Neural cell (in vitro differentiated cells): ENCODE measurements at regions not wholly inside any gene's neighbourhood (a gene's known extent, or its start where the extent isn't known, plus 50 kb on each side); places are given as distances from the start of the nearest gene placed in this dataset.

Experiments used
- H2AFZ ChIP-seq: fragments of 200-600, 300-800 bp; sonication (generic), shearing (Covaris generic); 2 replicates; pipeline ENCODE4 v1.6.0; 2014; ENCODE audit warnings: low read depth, mild to moderate bottlenecking, antibody characterized with exemption, low read length, moderate library complexity
- H3F3A ChIP-seq: fragments of 200-600 bp; shearing (Covaris generic); 2 replicates; pipeline ENCODE4 v1.6.1; 2016; ENCODE audit warnings: mild to moderate bottlenecking, moderate library complexity, mixed read lengths, antibody characterized with exemption, low read length; ENCODE audit not compliant: insufficient read depth, poor library complexity, severe bottlenecking
- H3K27ac ChIP-seq: fragments of 200-600, 300-800 bp; sonication (generic), shearing (Covaris generic); 2 replicates; pipeline ENCODE4 v1.5.1; 2014; ENCODE audit warnings: mild to moderate bottlenecking, low read length, moderate library complexity
- H3K27me3 ChIP-seq: fragments of 300-800, 200-600 bp; sonication (generic), shearing (Covaris generic); 2 replicates; pipeline ENCODE4 v1.6.0; 2014; ENCODE audit warnings: mild to moderate bottlenecking, low read depth, low read length, moderate library complexity; ENCODE audit not compliant: insufficient read depth
- H3K36me3 ChIP-seq: fragments of 300-800, 200-600 bp; sonication (generic), shearing (Covaris generic); 2 replicates; pipeline ENCODE4 v1.5.1; 2014; ENCODE audit warnings: mild to moderate bottlenecking, antibody characterized with exemption, low read length, moderate library complexity; ENCODE audit not compliant: insufficient read depth
- H3K4me2 ChIP-seq: fragments of 300-800, 200-600 bp; sonication (generic), shearing (Covaris generic); 2 replicates; pipeline ENCODE4 v1.6.0; 2014; ENCODE audit warnings: mild to moderate bottlenecking, low read length
- H3K4me3 ChIP-seq: fragments of 300-800, 200-600 bp; sonication (generic), shearing (Covaris generic); 2 replicates; pipeline ENCODE4 v1.5.1; 2014; ENCODE audit warnings: mild to moderate bottlenecking, low read length, moderate library complexity
- H3K79me2 ChIP-seq: fragments of 200-600 bp; shearing (Covaris generic); replicated peaks from 2 replicates; pipeline ENCODE4 v1.6.0; 2014; ENCODE audit warnings: mild to moderate bottlenecking, low read length, moderate library complexity; ENCODE audit not compliant: insufficient read depth
- H3K9ac ChIP-seq: fragments of 300-800, 200-600 bp; sonication (generic), shearing (Covaris generic); 2 replicates; pipeline ENCODE4 v1.6.1; 2016; ENCODE audit warnings: mild to moderate bottlenecking, low read length, mixed read lengths
- H3K9me2 ChIP-seq: fragments of 200-600 bp; shearing (Covaris generic); 2 replicates; pipeline ENCODE4 v1.6.1; 2016; ENCODE audit warnings: mild to moderate bottlenecking, low read length, mixed read lengths; ENCODE audit not compliant: insufficient read depth
- H3K9me3 ChIP-seq: fragments of 200-600, 300-800 bp; sonication (generic), shearing (Covaris generic); 2 replicates; pipeline ENCODE4 v1.6.1; 2016; ENCODE audit warnings: mild to moderate bottlenecking, mixed run types, low read length, moderate library complexity, mixed read lengths
- H4K20me1 ChIP-seq: fragments of 200-600 bp; shearing (Covaris generic); 2 replicates; pipeline ENCODE4 v1.6.1; 2016; ENCODE audit warnings: mild to moderate bottlenecking, mixed run types; ENCODE audit not compliant: insufficient read depth
- CTCF ChIP-seq: fragments of 450-650 bp; IDR thresholded peaks from 2 replicates; pipeline ENCODE4 v1.5.1; 2014; ENCODE audit warnings: antibody characterized with exemption, mild to moderate bottlenecking, moderate library complexity; ENCODE audit not compliant: poor library complexity, severe bottlenecking
- EP300 ChIP-seq: fragments of 450-650 bp; conservative IDR thresholded peaks from 2 replicates; pipeline ENCODE4 v1.6.1; 2014; ENCODE audit warnings: antibody characterized with exemption, mild to moderate bottlenecking, moderate library complexity; ENCODE audit not compliant: poor library complexity, severe bottlenecking
- EZH2 ChIP-seq: fragments of 200-600, 300-800 bp; shearing (Covaris generic), sonication (generic); IDR thresholded peaks from 2 replicates; pipeline ENCODE4 v1.6.1; 2014; ENCODE audit warnings: antibody characterized with exemption, low read length, borderline replicate concordance, mild to moderate bottlenecking; ENCODE audit not compliant: insufficient read depth, poor library complexity, severe bottlenecking
- MXI1 ChIP-seq: fragments of 450-650 bp; conservative IDR thresholded peaks from 2 replicates; pipeline ENCODE4 v1.6.1; 2014; ENCODE audit warnings: antibody characterized with exemption, mild to moderate bottlenecking; ENCODE audit not compliant: poor library complexity, severe bottlenecking
- POLR2AphosphoS5 ChIP-seq: IDR thresholded peaks from 2 replicates; pipeline ENCODE4 v1.6.1; 2012
- RAD21 ChIP-seq: fragments of 450-650 bp; conservative IDR thresholded peaks from 2 replicates; pipeline ENCODE4 v1.6.1; 2014; ENCODE audit warnings: antibody characterized with exemption, mild to moderate bottlenecking, moderate library complexity
- SMC3 ChIP-seq: fragments of 450-650 bp; conservative IDR thresholded peaks from 2 replicates; pipeline ENCODE4 v1.6.1; 2014; ENCODE audit warnings: antibody characterized with exemption, mild to moderate bottlenecking, moderate library complexity; ENCODE audit not compliant: poor library complexity
- TAF1 ChIP-seq: IDR thresholded peaks from 2 replicates; pipeline ENCODE4 v1.6.1; 2012; ENCODE audit warnings: low read depth
- TF ChIP-seq, protein P1 (sequence below): IDR thresholded peaks from 2 replicates; pipeline ENCODE4 v1.6.1; 2012; ENCODE audit warnings: borderline replicate concordance

- Histone ChIP-seq H3K4me2 (peak overlapping the region; percentile 8), H3K4me3 (peak overlapping the region; percentile 46), H3K27me3 (no peaks in the 10 kb centered on the region), H3K9me3 (no peaks in the 10 kb centered on the region), H3K79me2 (no peaks in the 10 kb centered on the region), H2AFZ (no peak overlapping the region), H3K9me2 (no peaks in the 10 kb centered on the region), H4K20me1 (no peaks in the 10 kb centered on the region), H3F3A (peaks cover 3% of the 10 kb centered on the region), H3K36me3 (no peaks in the 10 kb centered on the region), H3K9ac (peak overlapping the region; percentile 45), H3K27ac (peak overlapping the region; percentile 83)
- TF ChIP-seq CTCF: no peak
- TF ChIP-seq TAF1: no peak
- no peak for TF ChIP-seq SMC3
- TF ChIP-seq RAD21: no peak
- no peak for TF ChIP-seq EZH2
- no peak for TF ChIP-seq MXI1
- TF ChIP-seq, protein P1, sequence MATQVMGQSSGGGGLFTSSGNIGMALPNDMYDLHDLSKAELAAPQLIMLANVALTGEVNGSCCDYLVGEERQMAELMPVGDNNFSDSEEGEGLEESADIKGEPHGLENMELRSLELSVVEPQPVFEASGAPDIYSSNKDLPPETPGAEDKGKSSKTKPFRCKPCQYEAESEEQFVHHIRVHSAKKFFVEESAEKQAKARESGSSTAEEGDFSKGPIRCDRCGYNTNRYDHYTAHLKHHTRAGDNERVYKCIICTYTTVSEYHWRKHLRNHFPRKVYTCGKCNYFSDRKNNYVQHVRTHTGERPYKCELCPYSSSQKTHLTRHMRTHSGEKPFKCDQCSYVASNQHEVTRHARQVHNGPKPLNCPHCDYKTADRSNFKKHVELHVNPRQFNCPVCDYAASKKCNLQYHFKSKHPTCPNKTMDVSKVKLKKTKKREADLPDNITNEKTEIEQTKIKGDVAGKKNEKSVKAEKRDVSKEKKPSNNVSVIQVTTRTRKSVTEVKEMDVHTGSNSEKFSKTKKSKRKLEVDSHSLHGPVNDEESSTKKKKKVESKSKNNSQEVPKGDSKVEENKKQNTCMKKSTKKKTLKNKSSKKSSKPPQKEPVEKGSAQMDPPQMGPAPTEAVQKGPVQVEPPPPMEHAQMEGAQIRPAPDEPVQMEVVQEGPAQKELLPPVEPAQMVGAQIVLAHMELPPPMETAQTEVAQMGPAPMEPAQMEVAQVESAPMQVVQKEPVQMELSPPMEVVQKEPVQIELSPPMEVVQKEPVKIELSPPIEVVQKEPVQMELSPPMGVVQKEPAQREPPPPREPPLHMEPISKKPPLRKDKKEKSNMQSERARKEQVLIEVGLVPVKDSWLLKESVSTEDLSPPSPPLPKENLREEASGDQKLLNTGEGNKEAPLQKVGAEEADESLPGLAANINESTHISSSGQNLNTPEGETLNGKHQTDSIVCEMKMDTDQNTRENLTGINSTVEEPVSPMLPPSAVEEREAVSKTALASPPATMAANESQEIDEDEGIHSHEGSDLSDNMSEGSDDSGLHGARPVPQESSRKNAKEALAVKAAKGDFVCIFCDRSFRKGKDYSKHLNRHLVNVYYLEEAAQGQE: no peak
- no peak for TF ChIP-seq POLR2AphosphoS5
- no peak for TF ChIP-seq EP300
Observed at GRCh38 chr20:41818369-41818768, 200.2 kb upstream of the CHD6 start.

DNA sequence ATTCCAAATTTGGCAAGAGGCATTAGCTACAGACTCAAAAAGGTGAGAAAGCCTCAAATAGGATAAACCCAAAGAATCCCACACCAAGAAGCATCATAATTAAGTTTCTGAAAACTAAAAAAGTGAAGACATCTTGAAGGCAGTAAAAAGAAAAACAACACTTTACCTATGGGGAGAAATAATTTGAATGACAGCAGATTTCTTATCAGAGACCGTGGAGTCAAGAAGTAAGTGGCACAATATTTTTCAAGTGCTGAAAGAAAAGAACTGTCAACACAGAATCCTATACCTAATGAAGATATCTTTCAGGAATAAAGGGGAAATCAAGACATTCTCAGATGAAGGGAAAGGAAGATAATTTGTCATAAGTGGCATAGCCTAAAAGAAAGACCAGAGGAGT, 193.3 kb upstream of the CHD6 start:
- no peaks in the 10 kb centered on the region for H3K79me2 ChIP-seq
- no peaks in the 10 kb centered on the region for H3K9me3 ChIP-seq
- no peaks in the 10 kb centered on the region for H3K27me3 ChIP-seq
- H2AFZ ChIP-seq: no peak overlapping the region
- no peaks in the 10 kb centered on the region for H3K36me3 ChIP-seq
- no peak overlapping the region for H3K27ac ChIP-seq
- no peaks in the 10 kb centered on the region for H4K20me1 ChIP-seq
- no peak overlapping the region for H3K4me3 ChIP-seq
- TF ChIP-seq SMC3 (no peak), CTCF (no peak), EZH2 (no peak), RAD21 (no peak), POLR2AphosphoS5 (no peak), EP300 (no peak), MXI1 (no peak), TAF1 (no peak)
- TF ChIP-seq, protein P1: no peak
- H3F3A ChIP-seq: no peaks in the 10 kb centered on the region
- no peak overlapping the region for H3K4me2 ChIP-seq
- no peaks in the 10 kb centered on the region for H3K9me2 ChIP-seq
- H3K9ac ChIP-seq: no peak overlapping the region
